ENCODE measurements at regions not wholly inside any gene's neighbourhood (a gene's known extent, or its start where the extent isn't known, plus 50 kb on each side); places are given as distances from the start of the nearest gene placed in this dataset.

DNA sequence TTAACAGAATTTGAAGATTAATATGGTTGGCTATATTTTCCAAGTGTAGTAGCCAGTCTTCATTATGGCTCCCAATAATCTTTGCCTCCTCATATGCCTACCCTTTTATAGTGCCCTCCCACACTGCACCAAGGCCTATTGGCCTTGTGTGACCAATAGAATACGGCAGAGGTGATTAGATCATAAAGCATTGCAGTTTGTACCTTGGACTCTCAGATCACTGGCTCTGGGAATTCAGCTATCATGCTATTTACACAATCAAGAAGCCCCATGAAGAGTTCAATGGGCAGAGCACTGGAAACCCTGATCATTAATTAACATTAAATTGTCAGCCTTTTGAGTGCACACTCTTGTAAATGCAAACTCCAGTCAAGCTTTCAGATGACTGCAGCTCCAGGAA, 154.5 kb upstream of the MAGI2 start:
- TF ChIP-seq, protein P1, sequence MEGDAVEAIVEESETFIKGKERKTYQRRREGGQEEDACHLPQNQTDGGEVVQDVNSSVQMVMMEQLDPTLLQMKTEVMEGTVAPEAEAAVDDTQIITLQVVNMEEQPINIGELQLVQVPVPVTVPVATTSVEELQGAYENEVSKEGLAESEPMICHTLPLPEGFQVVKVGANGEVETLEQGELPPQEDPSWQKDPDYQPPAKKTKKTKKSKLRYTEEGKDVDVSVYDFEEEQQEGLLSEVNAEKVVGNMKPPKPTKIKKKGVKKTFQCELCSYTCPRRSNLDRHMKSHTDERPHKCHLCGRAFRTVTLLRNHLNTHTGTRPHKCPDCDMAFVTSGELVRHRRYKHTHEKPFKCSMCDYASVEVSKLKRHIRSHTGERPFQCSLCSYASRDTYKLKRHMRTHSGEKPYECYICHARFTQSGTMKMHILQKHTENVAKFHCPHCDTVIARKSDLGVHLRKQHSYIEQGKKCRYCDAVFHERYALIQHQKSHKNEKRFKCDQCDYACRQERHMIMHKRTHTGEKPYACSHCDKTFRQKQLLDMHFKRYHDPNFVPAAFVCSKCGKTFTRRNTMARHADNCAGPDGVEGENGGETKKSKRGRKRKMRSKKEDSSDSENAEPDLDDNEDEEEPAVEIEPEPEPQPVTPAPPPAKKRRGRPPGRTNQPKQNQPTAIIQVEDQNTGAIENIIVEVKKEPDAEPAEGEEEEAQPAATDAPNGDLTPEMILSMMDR (IDR thresholded peaks at IDR 0.05): no peak
- no peak for TF ChIP-seq POLR2A (IDR thresholded peaks at IDR 0.05)

Measured in uterus (tissue), 2 donors.